Stomach (tissue), 8 donors: ENCODE measurements at regions not wholly inside any gene's neighbourhood (a gene's known extent, or its start where the extent isn't known, plus 50 kb on each side); places are given as distances from the start of the nearest gene placed in this dataset.

Experiments used
- DNase-seq, 2 donors: peaks; one replicate each; pipeline versions ENCODE4 v3.0.0 to v3.0.0-alpha.2; 2013 to 2019
- H3K27ac ChIP-seq, 5 donors: fragments of 200-600 bp in 4 of 5; sonication (generic) in 4 of 5; one replicate each; pipeline ENCODE4 v1.5.1; 2013 to 2019; ENCODE audit warnings: mild to moderate bottlenecking in 1 of 5, moderate library complexity in 1 of 5
- H3K27me3 ChIP-seq, 3 donors: fragments of 200-600 bp; sonication (generic); one replicate each; pipeline ENCODE4 v1.5.1; 2017 to 2019; ENCODE audit warnings: mixed run types in 1 of 3
- H3K36me3 ChIP-seq, 4 donors: fragments of 200-600 bp; sonication (generic); 1 replicate in 3 of 4; 2 replicates in 1 of 4; pipeline ENCODE4 v1.5.1; 2016 to 2019
- H3K4me1 ChIP-seq, 4 donors: fragments of 200-600 bp; sonication (generic); one replicate each; pipeline ENCODE4 v1.5.1; 2016 to 2019
- H3K4me3 ChIP-seq, 4 donors: fragments of 200-600 bp; sonication (generic) in 3 of 4; one replicate each; pipeline ENCODE4 v1.5.1; 2016 to 2019; ENCODE audit warnings: mild to moderate bottlenecking in 1 of 4
- H3K9me3 ChIP-seq, 4 donors: fragments of 200-600 bp; sonication (generic); one replicate each; pipeline ENCODE4 v1.5.1; 2016 to 2019
- CTCF ChIP-seq, 7 experiments: fragments of 450-650 bp in 4 of 7; fragments of 200-600 bp in 3 of 7; sonication (generic) in 3 of 7; IDR thresholded peaks; one replicate each; pipeline ENCODE4 v1.5.1; 2016 to 2019; ENCODE audit warnings: antibody characterized with exemption in 7 of 7, control low read depth in 2 of 7, mild to moderate bottlenecking in 1 of 7
- EP300 ChIP-seq: sonication (generic); formaldehyde crosslinking; IDR thresholded peaks from one replicate; pipeline ENCODE4 v1.6.1; 2017; ENCODE audit warnings: antibody characterized with exemption
- POLR2A ChIP-seq, 4 donors: fragments of 450-650 bp; IDR thresholded peaks; one replicate each; pipeline ENCODE4 v1.6.1; 2016; ENCODE audit warnings: antibody characterized with exemption in 4 of 4, control low read depth in 2 of 4, mild to moderate bottlenecking in 1 of 4, moderate library complexity in 1 of 4
- POLR2AphosphoS5 ChIP-seq, 3 donors: sonication (generic); formaldehyde crosslinking; IDR thresholded peaks; one replicate each; pipeline ENCODE4 v1.6.1; 2016; ENCODE audit warnings: antibody characterized with exemption in 3 of 3
- WGBS, 5 donors: extraction: QIAGEN DNeasy Blood & Tissue Kit in 3 of 5; methylation state at CpG; one replicate each; pipeline versions ENCODE4 v1.1.5 to v1.1.7; 2013 to 2018; 5-methylcytosine and 5-hydroxymethylcytosine counted together
- intact Hi-C: fragments of 100-400 bp; cut with DNase I; formaldehyde crosslinking; loops from one replicate; pipeline ENCODE4 v1.15.1; 2023; ENCODE audit warnings: low total_unique reads
- donor health status: healthy with polysubstance abuse.
- donor health status: Bipolar disorder and iron deficiency.
- donor health status: healthy.

- H3K27me3 ChIP-seq, result no peaks in the 10 kb centered on the region
- H3K4me1 ChIP-seq, result no peaks in the 10 kb centered on the region
- intact Hi-C loops, result no loop called here
- no peak overlapping the region for H3K27ac ChIP-seq
- TF ChIP-seq EP300, result no peak
- TF ChIP-seq POLR2AphosphoS5 (IDR thresholded peaks at IDR 0.05), result no peak
- TF ChIP-seq POLR2A (IDR thresholded peaks at IDR 0.05), result no peak
- TF ChIP-seq CTCF (IDR thresholded peaks at IDR 0.05), result no peak
- no peak overlapping the region for H3K4me3 ChIP-seq
- no peaks in the 10 kb centered on the region for H3K36me3 ChIP-seq
- no peaks in the 10 kb centered on the region for H3K9me3 ChIP-seq
- WGBS, 5 donors, result 68 to 90% (median 76%) methylated on average over 1 of the region's 1 CpG
- no peak for DNase-seq
Measured at GRCh38 chr7:119596651-119597050, 676.3 kb upstream of the KCND2 start.

- DNase-seq, result no peak
- H3K4me1 ChIP-seq, result no peaks in the 10 kb centered on the region
- no peaks in the 10 kb centered on the region for H3K27me3 ChIP-seq
- H3K27ac ChIP-seq, result no peak overlapping the region
- no peak overlapping the region for H3K4me3 ChIP-seq
- WGBS, 5 donors, result 84 to 93% (median 90%) methylated on average over 1 of the region's 1 CpG
- H3K9me3 ChIP-seq, result peaks cover 0 to 21% (median 3%) of the 10 kb centered on the region in 4 donors
- intact Hi-C loops, result no loop called here
- TF ChIP-seq POLR2AphosphoS5 (IDR thresholded peaks at IDR 0.05) (no peak), CTCF (IDR thresholded peaks at IDR 0.05) (no peak), EP300 (no peak), POLR2A (IDR thresholded peaks at IDR 0.05) (no peak)
- H3K36me3 ChIP-seq, result no peaks in the 10 kb centered on the region
Measured at GRCh38 chr7:119606297-119606696, 666.7 kb upstream of the KCND2 start.

- H3K9me3 ChIP-seq, result no peaks in the 10 kb centered on the region
- DNase-seq, result no peak
- no peak overlapping the region for H3K27ac ChIP-seq
- intact Hi-C loops, result no loop called here
- no peak overlapping the region for H3K4me3 ChIP-seq
- no peaks in the 10 kb centered on the region for H3K27me3 ChIP-seq
- H3K36me3 ChIP-seq, result no peaks in the 10 kb centered on the region
- 49 to 77% (median 69%) methylated on average over 4 of the region's 4 CpGs for WGBS, 5 donors
- TF ChIP-seq POLR2AphosphoS5 (IDR thresholded peaks at IDR 0.05) (no peak), POLR2A (IDR thresholded peaks at IDR 0.05) (no peak), CTCF (IDR thresholded peaks at IDR 0.05) (no peak), EP300 (no peak)
- no peaks in the 10 kb centered on the region for H3K4me1 ChIP-seq
Measured at GRCh38 chr7:119620769-119621168, 652.2 kb upstream of the KCND2 start.

- no peaks in the 10 kb centered on the region for H3K9me3 ChIP-seq
- 65 to 75% (median 69%) methylated on average over 1 of the region's 1 CpG for WGBS, 5 donors
- DNase-seq, result no peak
- no peak for TF ChIP-seq EP300
- no peak for TF ChIP-seq CTCF (IDR thresholded peaks at IDR 0.05)
- TF ChIP-seq POLR2AphosphoS5 (IDR thresholded peaks at IDR 0.05), result no peak
- H3K27ac ChIP-seq, result no peak overlapping the region
- no peaks in the 10 kb centered on the region for H3K4me1 ChIP-seq
- no peak overlapping the region for H3K4me3 ChIP-seq
- no peaks in the 10 kb centered on the region for H3K36me3 ChIP-seq
- intact Hi-C loops, result no loop called here
- H3K27me3 ChIP-seq, result no peaks in the 10 kb centered on the region
Measured at GRCh38 chr7:119623427-119623826, 649.5 kb upstream of the KCND2 start.
